ENCODE measurements at regions not wholly inside any gene's neighbourhood (a gene's known extent, or its start where the extent isn't known, plus 50 kb on each side); places are given as distances from the start of the nearest gene placed in this dataset.

GRCh38 chr10:10533437-10533836 lies 484.2 kb upstream of the CELF2 start:
- DNase-seq (ENCODE audit: low read depth), result no peak
- no peak overlapping the region for H3K4me3 ChIP-seq (ENCODE audit: low read length)
- TF ChIP-seq CTCF (conservative IDR thresholded peaks at IDR 0.05; ENCODE audit: low read length), result no peak

GRCh38 chr10:10538326-10538725 lies 479.3 kb upstream of the CELF2 start:
- H3K4me3 ChIP-seq (ENCODE audit: low read length), result no peak overlapping the region
- TF ChIP-seq CTCF (conservative IDR thresholded peaks at IDR 0.05; ENCODE audit: low read length), result no peak
- no peak for DNase-seq (ENCODE audit: low read depth)

GRCh38 chr10:10540398-10540797 lies 477.3 kb upstream of the CELF2 start:
- peak; percentile 12 for DNase-seq (ENCODE audit: low read depth)
- no peak overlapping the region for H3K4me3 ChIP-seq (ENCODE audit: low read length)
- no peak for TF ChIP-seq CTCF (conservative IDR thresholded peaks at IDR 0.05; ENCODE audit: low read length)

- H3K4me3 ChIP-seq (ENCODE audit: low read length), result no peak overlapping the region
- DNase-seq (ENCODE audit: low read depth), result peak; percentile 8
- no peak for TF ChIP-seq CTCF (conservative IDR thresholded peaks at IDR 0.05; ENCODE audit: low read length)
These were observed 475.2 kb upstream of the CELF2 start for GRCh38 chr10:10542477-10542876.

- no peak for TF ChIP-seq CTCF (conservative IDR thresholded peaks at IDR 0.05; ENCODE audit: low read length)
- no peak for DNase-seq (ENCODE audit: low read depth)
- no peak overlapping the region for H3K4me3 ChIP-seq (ENCODE audit: low read length)
These were observed 472.8 kb upstream of the CELF2 start for GRCh38 chr10:10544890-10545289.

- DNase-seq (ENCODE audit: low read depth), result no peak
- TF ChIP-seq CTCF (conservative IDR thresholded peaks at IDR 0.05; ENCODE audit: low read length), result no peak
- H3K4me3 ChIP-seq (ENCODE audit: low read length), result no peak overlapping the region
These were observed 471.9 kb upstream of the CELF2 start for GRCh38 chr10:10545771-10546170.

GRCh38 chr10:10551596-10552301 lies 465.9 kb upstream of the CELF2 start:
- no peak for TF ChIP-seq CTCF (conservative IDR thresholded peaks at IDR 0.05; ENCODE audit: low read length)
- no peak overlapping the region for H3K4me3 ChIP-seq (ENCODE audit: low read length)
- DNase-seq (ENCODE audit: low read depth), result no peak

Measured in AG10803 (cell line).